ENCODE measurements at regions not wholly inside any gene's neighbourhood (a gene's known extent, or its start where the extent isn't known, plus 50 kb on each side); places are given as distances from the start of the nearest gene placed in this dataset.

GRCh38 chrX:16012250-16012649 lies 111.1 kb upstream of the GRPR start:
- H3K27me3 ChIP-seq (ENCODE audit: control insufficient read depth, insufficient read depth, low read length) = peaks cover 3% of the 10 kb centered on the region; the same call in 1 of the 2 replicates
- no peak overlapping the region for H4K5ac ChIP-seq (ENCODE audit: low read depth, low read length)
- H2BK15ac ChIP-seq (ENCODE audit: low read depth, low read length) = no peak overlapping the region
- TF ChIP-seq USF2 (IDR thresholded peaks at IDR 0.05; ENCODE audit: low read depth, low read length) (no peak), CHD1 (IDR thresholded peaks at IDR 0.05; ENCODE audit: low read depth, low read length) (no peak), BHLHE40 (IDR thresholded peaks at IDR 0.05; ENCODE audit: low read depth, low read length) (no peak), SMC3 (IDR thresholded peaks at IDR 0.05; ENCODE audit: low read depth, low read length) (no peak), CEBPB (IDR thresholded peaks at IDR 0.05; ENCODE audit: low read depth, low read length) (no peak), MXI1 (IDR thresholded peaks at IDR 0.05; ENCODE audit: borderline replicate concordance, low read depth, low read length) (no peak), MAFK (IDR thresholded peaks at IDR 0.05; ENCODE audit: low read depth, low read length) (no peak), FOS (IDR thresholded peaks at IDR 0.05; ENCODE audit: low read depth, low read length) (no peak), RAD21 (IDR thresholded peaks at IDR 0.05; ENCODE audit: low read length) (no peak)
- no peaks in the 10 kb centered on the region for H3K4me1 ChIP-seq (ENCODE audit: control insufficient read depth, insufficient read depth, low read length)
- ATAC-seq (ENCODE audit: low read depth) (no peak), DNase-seq (no peak)
- H3K56ac ChIP-seq (ENCODE audit: extremely low read depth, insufficient read depth, low read length) = no peak overlapping the region
- H4K91ac ChIP-seq (ENCODE audit: insufficient read depth, low read depth, low read length) = no peak overlapping the region
- WGBS, 2 experiments (ENCODE audit: extremely low coverage in 2 of 2, insufficient read length in 1 of 2) = no CpG with 5 or more reads among the region's 1 CpG
- no peak overlapping the region for H2AK9ac ChIP-seq (replicated peaks; ENCODE audit: low read depth, low read length, poor library complexity)
- H2AK5ac ChIP-seq (ENCODE audit: low read depth, low read length) = no peak overlapping the region
- H4K8ac ChIP-seq (ENCODE audit: low read depth in 2 of 2, low read length in 2 of 2) = no peak overlapping the region
- POLR2A ChIA-PET (ENCODE audit: unreplicated experiment) = no interaction called here
- in situ Hi-C loops (cut with MboI; ENCODE audit: low sequenced_read_pairs) (no loop called here), intact Hi-C loops (cut with micrococcal nuclease) (no loop called here), dilution Hi-C loops (cut with HindIII; ENCODE audit: low sequenced_read_pairs, unreplicated experiment) (no loop called here)
- no peak overlapping the region for H2AFZ ChIP-seq (replicated peaks; ENCODE audit: low read length, poor library complexity)
- no peak overlapping the region for H2BK5ac ChIP-seq (ENCODE audit: low read depth, low read length, poor library complexity, severe bottlenecking)
- H3K14ac ChIP-seq (replicated peaks; ENCODE audit: low read depth, low read length) = no peak overlapping the region
- no peak overlapping the region for H3K9ac ChIP-seq (ENCODE audit: low read depth, low read length)
- no peak overlapping the region for H2BK120ac ChIP-seq (ENCODE audit: low read depth, low read length)
- no peak overlapping the region for H3K4ac ChIP-seq (ENCODE audit: low read depth, low read length)
- H3K4me2 ChIP-seq (ENCODE audit: low read depth, low read length) = no peak overlapping the region
- no peaks in the 10 kb centered on the region for H3K9me3 ChIP-seq (ENCODE audit: control insufficient read depth, insufficient read depth, low read length)
- no peak overlapping the region for H3K23ac ChIP-seq (ENCODE audit: low read depth, low read length)
- CTCF ChIA-PET = no interaction called here
- H4K20me1 ChIP-seq (ENCODE audit: insufficient read depth, low read length) = no peaks in the 10 kb centered on the region
- H2BK20ac ChIP-seq (ENCODE audit: low read depth, low read length) = no peak overlapping the region
- no peak overlapping the region for H3K18ac ChIP-seq (ENCODE audit: low read depth, low read length)
- no peaks in the 10 kb centered on the region for H3K79me1 ChIP-seq (ENCODE audit: low read depth in 1 of 2, low read length in 2 of 2)
- no TSS peak for BruUV-seq (replicated peaks)
- no peaks in the 10 kb centered on the region for H3K36me3 ChIP-seq (ENCODE audit: control insufficient read depth, insufficient read depth, low read length)
- H3K4me3 ChIP-seq (ENCODE audit: insufficient read depth, low read depth, low read length) = no peak overlapping the region
- no peak overlapping the region for H3K27ac ChIP-seq (ENCODE audit: insufficient read depth, low read length)
- no peaks in the 10 kb centered on the region for H3K9me1 ChIP-seq (ENCODE audit: insufficient read depth, low read length)
